ENCODE measurements at regions not wholly inside any gene's neighbourhood (a gene's known extent, or its start where the extent isn't known, plus 50 kb on each side); places are given as distances from the start of the nearest gene placed in this dataset.

DNA sequence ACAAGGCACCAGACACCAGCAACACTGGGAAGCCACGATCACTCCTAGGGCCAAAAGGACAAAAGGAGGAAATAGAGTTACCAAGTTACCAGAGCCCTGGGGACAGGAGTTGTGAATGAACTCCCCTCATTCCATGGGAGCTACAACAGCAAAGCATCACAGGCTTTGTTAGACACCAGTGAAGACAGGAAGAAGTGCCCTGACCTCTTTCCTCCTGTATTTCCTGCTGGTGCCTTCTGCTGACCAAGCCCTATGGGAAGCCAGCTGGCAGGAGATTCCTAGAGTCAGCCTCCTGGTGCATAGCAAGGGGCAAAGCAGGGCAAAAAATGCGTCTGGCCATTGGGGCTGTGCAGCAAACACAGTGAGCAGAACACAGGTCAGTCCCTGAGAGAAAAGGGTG is 374.7 kb downstream of the ZSWIM6 start:
- no peak for DNase-seq (ENCODE audit: low read depth)
- TF ChIP-seq CTCF (IDR thresholded peaks at IDR 0.05; ENCODE audit: insufficient read depth, low read depth, low read length, missing control alignments), result no peak
- no peak overlapping the region for H3K4me3 ChIP-seq (ENCODE audit: low read depth, low read length)

- H3K4me3 ChIP-seq (ENCODE audit: low read depth, low read length), result no peak overlapping the region
- no peak for DNase-seq (ENCODE audit: low read depth)
- no peak for TF ChIP-seq CTCF (IDR thresholded peaks at IDR 0.05; ENCODE audit: insufficient read depth, low read depth, low read length, missing control alignments)
Measured at GRCh38 chr5:61719124-61719523, 387.1 kb downstream of the ZSWIM6 start.

DNA sequence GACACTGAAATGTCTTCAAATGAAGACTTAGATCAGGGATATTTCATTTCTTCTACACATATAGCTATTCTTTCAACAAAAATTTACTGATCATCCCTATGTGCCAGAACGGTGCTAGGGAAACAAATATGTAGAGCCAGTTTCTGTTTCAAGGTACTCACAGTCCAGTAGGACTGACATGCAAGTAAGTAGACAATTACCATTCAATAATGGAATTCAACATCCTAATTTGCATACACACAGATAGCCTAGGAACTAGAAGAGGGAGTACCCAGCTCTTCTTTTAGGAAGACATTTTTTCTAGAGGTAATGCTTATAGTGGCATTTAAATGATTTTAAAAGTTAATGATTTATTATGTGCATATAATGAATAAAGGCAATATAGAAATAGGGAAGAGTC is 388.8 kb downstream of the ZSWIM6 start:
- H3K4me3 ChIP-seq (ENCODE audit: low read depth, low read length), result no peak overlapping the region
- no peak for DNase-seq (ENCODE audit: low read depth)
- no peak for TF ChIP-seq CTCF (IDR thresholded peaks at IDR 0.05; ENCODE audit: insufficient read depth, low read depth, low read length, missing control alignments)

DNA sequence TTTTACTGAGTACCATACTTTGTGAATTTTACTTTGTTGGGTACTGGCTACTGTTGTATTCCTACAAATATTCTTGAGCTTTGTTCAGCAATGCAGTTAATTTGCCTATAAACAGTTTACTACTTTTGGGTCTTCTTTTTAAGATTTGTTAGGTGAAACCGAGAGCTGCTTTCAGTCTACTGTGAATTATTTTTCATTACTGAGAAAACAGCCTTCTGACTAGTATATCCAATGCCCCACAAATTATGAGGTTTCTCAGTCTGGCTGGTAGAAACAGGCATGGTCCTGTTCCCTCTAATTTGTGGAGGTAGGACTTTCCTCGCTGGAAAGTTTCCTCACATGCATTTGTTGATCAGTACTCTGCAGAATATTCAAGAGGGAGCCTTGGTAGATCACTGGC is 392.0 kb downstream of the ZSWIM6 start:
- no peak for DNase-seq (ENCODE audit: low read depth)
- TF ChIP-seq CTCF (IDR thresholded peaks at IDR 0.05; ENCODE audit: insufficient read depth, low read depth, low read length, missing control alignments), result no peak
- H3K4me3 ChIP-seq (ENCODE audit: low read depth, low read length), result no peak overlapping the region

DNA sequence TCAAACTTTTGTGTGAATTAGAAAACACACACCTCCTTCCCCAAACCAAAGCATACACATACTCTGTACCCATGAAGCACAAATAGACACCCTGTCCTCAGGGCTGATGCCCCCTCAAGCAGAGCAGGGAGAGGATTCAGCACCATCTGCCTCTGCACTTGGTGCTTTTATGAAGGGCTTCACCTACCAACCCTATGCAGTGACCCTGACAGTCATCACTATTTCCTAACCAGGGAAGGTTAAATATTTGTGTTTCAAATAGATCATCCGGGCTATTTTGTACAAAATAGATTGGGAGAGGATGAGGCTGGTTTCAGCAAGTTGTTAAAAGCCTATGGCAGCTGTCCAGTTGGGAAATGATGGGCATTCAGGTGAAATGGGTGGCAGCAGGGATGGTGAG is 396.2 kb downstream of the ZSWIM6 start:
- no peak for DNase-seq (ENCODE audit: low read depth)
- TF ChIP-seq CTCF (IDR thresholded peaks at IDR 0.05; ENCODE audit: insufficient read depth, low read depth, low read length, missing control alignments), result no peak
- no peak overlapping the region for H3K4me3 ChIP-seq (ENCODE audit: low read depth, low read length)

DNA sequence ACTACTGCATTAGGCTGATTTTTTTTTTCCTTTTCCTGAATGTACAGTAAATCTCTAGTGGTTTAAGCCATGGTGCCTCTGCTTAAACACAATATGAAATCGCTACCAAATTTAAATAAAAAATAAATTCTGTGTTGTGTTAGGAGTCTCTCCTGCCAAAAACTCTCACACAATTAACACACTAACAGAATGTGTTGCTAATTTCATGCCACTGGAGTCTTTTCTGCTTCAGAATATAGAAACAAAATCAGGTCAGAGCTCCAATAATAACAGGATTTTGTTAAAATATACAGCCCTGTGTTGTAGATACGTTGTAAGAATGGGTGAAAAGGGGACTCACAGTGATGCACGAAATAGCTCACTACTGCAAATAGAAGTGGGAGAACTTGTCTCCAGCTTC is 398.8 kb downstream of the ZSWIM6 start:
- no peak for DNase-seq (ENCODE audit: low read depth)
- TF ChIP-seq CTCF (IDR thresholded peaks at IDR 0.05; ENCODE audit: insufficient read depth, low read depth, low read length, missing control alignments), result no peak
- H3K4me3 ChIP-seq (ENCODE audit: low read depth, low read length), result no peak overlapping the region

GRCh38 chr5:61731267-61731945 is 399.3 kb downstream of the ZSWIM6 start:
- no peak for DNase-seq (ENCODE audit: low read depth)
- no peak for TF ChIP-seq CTCF (IDR thresholded peaks at IDR 0.05; ENCODE audit: insufficient read depth, low read depth, low read length, missing control alignments)
- H3K4me3 ChIP-seq (ENCODE audit: low read depth, low read length), result no peak overlapping the region
